RWPE2 (cell line): ENCODE measurements at regions not wholly inside any gene's neighbourhood (a gene's known extent, or its start where the extent isn't known, plus 50 kb on each side); places are given as distances from the start of the nearest gene placed in this dataset.
"Not testable (repeated sequence)": the region's sequence is repeated elsewhere in the genome, so short reads cannot be mapped to it uniquely, and the experiment has no call there.

Source experiments
- ATAC-seq: fragments of 200-7000 bp; cut with Tn5 transposase; 3 replicates; pipeline ENCODE4 v1.9.1; 2021; ENCODE audit warnings: low read depth
- DNase-seq: peaks from one replicate; pipeline ENCODE4 v3.0.0-alpha.2; 2020; ENCODE audit warnings: low spot score
- H3K27ac ChIP-seq: fragments of 450-650 bp; 2 replicates; pipeline ENCODE4 v1.5.1; 2017; ENCODE audit warnings: mild to moderate bottlenecking; ENCODE audit not compliant: poor library complexity, severe bottlenecking
- H3K27me3 ChIP-seq: fragments of 250-450 bp; sonication (Bioruptor Pico); 2 replicates; pipeline ENCODE4 v1.5.1; 2021; ENCODE audit warnings: mild to moderate bottlenecking, moderate library complexity; ENCODE audit not compliant: insufficient read depth, poor library complexity, severe bottlenecking
- H3K36me3 ChIP-seq: fragments of 250-450 bp; sonication (Bioruptor Pico); 2 replicates; pipeline ENCODE4 v1.5.1; 2020; ENCODE audit warnings: low read depth, mild to moderate bottlenecking, moderate library complexity
- H3K4me1 ChIP-seq: fragments of 250-450 bp; sonication (Bioruptor Pico); 2 replicates; pipeline ENCODE4 v1.5.1; 2021; ENCODE audit warnings: mild to moderate bottlenecking, moderate library complexity; ENCODE audit not compliant: insufficient read depth, poor library complexity, severe bottlenecking
- H3K4me3 ChIP-seq: fragments of 250-450 bp; sonication (Bioruptor Pico); 2 replicates; pipeline ENCODE4 v1.5.1; 2021; ENCODE audit warnings: mild to moderate bottlenecking, moderate library complexity; ENCODE audit not compliant: severe bottlenecking
- H3K9me3 ChIP-seq: fragments of 250-450 bp; sonication (Bioruptor Pico); 2 replicates; pipeline ENCODE4 v1.5.1; 2021; ENCODE audit warnings: mild to moderate bottlenecking, moderate library complexity; ENCODE audit not compliant: severe bottlenecking
- CTCF ChIP-seq: fragments of 450-650 bp; IDR thresholded peaks from one replicate; pipeline ENCODE4 v1.5.1; 2017; ENCODE audit warnings: mild to moderate bottlenecking, moderate library complexity; ENCODE audit not compliant: poor library complexity, severe bottlenecking

- Histone ChIP-seq H3K4me1 (no peaks in the 10 kb centered on the region), H3K27me3 (peaks cover 2% of the 10 kb centered on the region), H3K4me3 (no peak overlapping the region), H3K9me3 (no peaks in the 10 kb centered on the region), H3K36me3 (no peaks in the 10 kb centered on the region), H3K27ac (no peak overlapping the region)
- no peak for TF ChIP-seq CTCF
- DNase-seq (no peak), ATAC-seq (no peak)
Measured at GRCh38 chr3:10651506-10651905, 146.1 kb upstream of the ATP2B2 start.

- Histone ChIP-seq H3K4me1 (no peaks in the 10 kb centered on the region), H3K4me3 (no peak overlapping the region), H3K27ac (no peak overlapping the region), H3K36me3 (no peaks in the 10 kb centered on the region), H3K9me3 (no peaks in the 10 kb centered on the region), H3K27me3 (peaks cover 7% of the 10 kb centered on the region)
- DNase-seq (no peak), ATAC-seq (no peak)
- no peak for TF ChIP-seq CTCF
Measured at GRCh38 chr3:10653241-10653640, 147.9 kb upstream of the ATP2B2 start.

- no peak for ATAC-seq
- no peak for TF ChIP-seq CTCF
Measured at GRCh38 chr3:10653866-10654611, 148.7 kb upstream of the ATP2B2 start.

GRCh38 chr3:10655105-10655504 is 149.7 kb upstream of the ATP2B2 start:
- H3K27ac ChIP-seq, result no peak overlapping the region
- H3K4me1 ChIP-seq, result no peaks in the 10 kb centered on the region
- no peaks in the 10 kb centered on the region for H3K9me3 ChIP-seq
- H3K27me3 ChIP-seq, result peaks cover 17% of the 10 kb centered on the region
- DNase-seq (no peak), ATAC-seq (no peak)
- TF ChIP-seq CTCF, result no peak
- H3K4me3 ChIP-seq, result no peak overlapping the region
- no peaks in the 10 kb centered on the region for H3K36me3 ChIP-seq

More at GRCh38 chr3:10653866-10654611, 148.7 kb upstream of the ATP2B2 start:
- Histone ChIP-seq H3K27me3 (peaks cover 9% of the 10 kb centered on the region), H3K4me3 (no peak overlapping the region), H3K36me3 (no peaks in the 10 kb centered on the region), H3K27ac (no peak overlapping the region), H3K4me1 (no peaks in the 10 kb centered on the region), H3K9me3 (no peaks in the 10 kb centered on the region)
- DNase-seq, result no peak

- H3K27me3 ChIP-seq, result peaks cover 22% of the 10 kb centered on the region
- not testable (repeated sequence) for DNase-seq, H3K36me3 ChIP-seq, H3K4me3 ChIP-seq, H3K27ac ChIP-seq, ATAC-seq, H3K4me1 ChIP-seq, H3K9me3 ChIP-seq
Measured at GRCh38 chr3:10657339-10657738, 152.0 kb upstream of the ATP2B2 start.
